ENCODE measurements at regions not wholly inside any gene's neighbourhood (a gene's known extent, or its start where the extent isn't known, plus 50 kb on each side); places are given as distances from the start of the nearest gene placed in this dataset.

DNA sequence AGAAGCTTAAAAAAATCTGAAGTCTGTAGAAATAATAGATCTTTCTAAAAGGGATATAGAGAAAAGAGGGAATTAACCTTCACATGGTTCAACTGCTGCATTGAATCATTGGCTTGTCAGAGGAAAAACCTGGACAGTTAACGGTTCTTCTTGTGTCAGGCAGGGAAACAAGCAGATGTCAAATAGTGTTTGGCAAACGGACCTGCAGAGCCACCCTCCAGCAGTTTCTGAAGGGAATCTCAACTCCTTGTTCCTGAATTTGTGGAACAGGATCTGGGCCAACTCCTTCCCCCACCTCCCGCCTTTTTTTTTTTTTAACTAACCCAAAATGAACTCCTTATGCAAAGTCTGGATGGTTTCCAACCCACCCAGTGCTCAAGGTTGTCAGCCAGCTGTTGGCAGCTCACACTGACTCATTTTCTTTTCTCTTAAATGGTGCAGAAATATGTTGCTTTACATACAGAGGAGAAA lies 187.3 kb downstream of the CAND1 start (continued):
- TF ChIP-seq, protein P1, sequence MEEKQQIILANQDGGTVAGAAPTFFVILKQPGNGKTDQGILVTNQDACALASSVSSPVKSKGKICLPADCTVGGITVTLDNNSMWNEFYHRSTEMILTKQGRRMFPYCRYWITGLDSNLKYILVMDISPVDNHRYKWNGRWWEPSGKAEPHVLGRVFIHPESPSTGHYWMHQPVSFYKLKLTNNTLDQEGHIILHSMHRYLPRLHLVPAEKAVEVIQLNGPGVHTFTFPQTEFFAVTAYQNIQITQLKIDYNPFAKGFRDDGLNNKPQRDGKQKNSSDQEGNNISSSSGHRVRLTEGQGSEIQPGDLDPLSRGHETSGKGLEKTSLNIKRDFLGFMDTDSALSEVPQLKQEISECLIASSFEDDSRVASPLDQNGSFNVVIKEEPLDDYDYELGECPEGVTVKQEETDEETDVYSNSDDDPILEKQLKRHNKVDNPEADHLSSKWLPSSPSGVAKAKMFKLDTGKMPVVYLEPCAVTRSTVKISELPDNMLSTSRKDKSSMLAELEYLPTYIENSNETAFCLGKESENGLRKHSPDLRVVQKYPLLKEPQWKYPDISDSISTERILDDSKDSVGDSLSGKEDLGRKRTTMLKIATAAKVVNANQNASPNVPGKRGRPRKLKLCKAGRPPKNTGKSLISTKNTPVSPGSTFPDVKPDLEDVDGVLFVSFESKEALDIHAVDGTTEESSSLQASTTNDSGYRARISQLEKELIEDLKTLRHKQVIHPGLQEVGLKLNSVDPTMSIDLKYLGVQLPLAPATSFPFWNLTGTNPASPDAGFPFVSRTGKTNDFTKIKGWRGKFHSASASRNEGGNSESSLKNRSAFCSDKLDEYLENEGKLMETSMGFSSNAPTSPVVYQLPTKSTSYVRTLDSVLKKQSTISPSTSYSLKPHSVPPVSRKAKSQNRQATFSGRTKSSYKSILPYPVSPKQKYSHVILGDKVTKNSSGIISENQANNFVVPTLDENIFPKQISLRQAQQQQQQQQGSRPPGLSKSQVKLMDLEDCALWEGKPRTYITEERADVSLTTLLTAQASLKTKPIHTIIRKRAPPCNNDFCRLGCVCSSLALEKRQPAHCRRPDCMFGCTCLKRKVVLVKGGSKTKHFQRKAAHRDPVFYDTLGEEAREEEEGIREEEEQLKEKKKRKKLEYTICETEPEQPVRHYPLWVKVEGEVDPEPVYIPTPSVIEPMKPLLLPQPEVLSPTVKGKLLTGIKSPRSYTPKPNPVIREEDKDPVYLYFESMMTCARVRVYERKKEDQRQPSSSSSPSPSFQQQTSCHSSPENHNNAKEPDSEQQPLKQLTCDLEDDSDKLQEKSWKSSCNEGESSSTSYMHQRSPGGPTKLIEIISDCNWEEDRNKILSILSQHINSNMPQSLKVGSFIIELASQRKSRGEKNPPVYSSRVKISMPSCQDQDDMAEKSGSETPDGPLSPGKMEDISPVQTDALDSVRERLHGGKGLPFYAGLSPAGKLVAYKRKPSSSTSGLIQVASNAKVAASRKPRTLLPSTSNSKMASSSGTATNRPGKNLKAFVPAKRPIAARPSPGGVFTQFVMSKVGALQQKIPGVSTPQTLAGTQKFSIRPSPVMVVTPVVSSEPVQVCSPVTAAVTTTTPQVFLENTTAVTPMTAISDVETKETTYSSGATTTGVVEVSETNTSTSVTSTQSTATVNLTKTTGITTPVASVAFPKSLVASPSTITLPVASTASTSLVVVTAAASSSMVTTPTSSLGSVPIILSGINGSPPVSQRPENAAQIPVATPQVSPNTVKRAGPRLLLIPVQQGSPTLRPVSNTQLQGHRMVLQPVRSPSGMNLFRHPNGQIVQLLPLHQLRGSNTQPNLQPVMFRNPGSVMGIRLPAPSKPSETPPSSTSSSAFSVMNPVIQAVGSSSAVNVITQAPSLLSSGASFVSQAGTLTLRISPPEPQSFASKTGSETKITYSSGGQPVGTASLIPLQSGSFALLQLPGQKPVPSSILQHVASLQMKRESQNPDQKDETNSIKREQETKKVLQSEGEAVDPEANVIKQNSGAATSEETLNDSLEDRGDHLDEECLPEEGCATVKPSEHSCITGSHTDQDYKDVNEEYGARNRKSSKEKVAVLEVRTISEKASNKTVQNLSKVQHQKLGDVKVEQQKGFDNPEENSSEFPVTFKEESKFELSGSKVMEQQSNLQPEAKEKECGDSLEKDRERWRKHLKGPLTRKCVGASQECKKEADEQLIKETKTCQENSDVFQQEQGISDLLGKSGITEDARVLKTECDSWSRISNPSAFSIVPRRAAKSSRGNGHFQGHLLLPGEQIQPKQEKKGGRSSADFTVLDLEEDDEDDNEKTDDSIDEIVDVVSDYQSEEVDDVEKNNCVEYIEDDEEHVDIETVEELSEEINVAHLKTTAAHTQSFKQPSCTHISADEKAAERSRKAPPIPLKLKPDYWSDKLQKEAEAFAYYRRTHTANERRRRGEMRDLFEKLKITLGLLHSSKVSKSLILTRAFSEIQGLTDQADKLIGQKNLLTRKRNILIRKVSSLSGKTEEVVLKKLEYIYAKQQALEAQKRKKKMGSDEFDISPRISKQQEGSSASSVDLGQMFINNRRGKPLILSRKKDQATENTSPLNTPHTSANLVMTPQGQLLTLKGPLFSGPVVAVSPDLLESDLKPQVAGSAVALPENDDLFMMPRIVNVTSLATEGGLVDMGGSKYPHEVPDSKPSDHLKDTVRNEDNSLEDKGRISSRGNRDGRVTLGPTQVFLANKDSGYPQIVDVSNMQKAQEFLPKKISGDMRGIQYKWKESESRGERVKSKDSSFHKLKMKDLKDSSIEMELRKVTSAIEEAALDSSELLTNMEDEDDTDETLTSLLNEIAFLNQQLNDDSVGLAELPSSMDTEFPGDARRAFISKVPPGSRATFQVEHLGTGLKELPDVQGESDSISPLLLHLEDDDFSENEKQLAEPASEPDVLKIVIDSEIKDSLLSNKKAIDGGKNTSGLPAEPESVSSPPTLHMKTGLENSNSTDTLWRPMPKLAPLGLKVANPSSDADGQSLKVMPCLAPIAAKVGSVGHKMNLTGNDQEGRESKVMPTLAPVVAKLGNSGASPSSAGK (IDR thresholded peaks at IDR 0.05): no peak
- TF ChIP-seq, protein P2, sequence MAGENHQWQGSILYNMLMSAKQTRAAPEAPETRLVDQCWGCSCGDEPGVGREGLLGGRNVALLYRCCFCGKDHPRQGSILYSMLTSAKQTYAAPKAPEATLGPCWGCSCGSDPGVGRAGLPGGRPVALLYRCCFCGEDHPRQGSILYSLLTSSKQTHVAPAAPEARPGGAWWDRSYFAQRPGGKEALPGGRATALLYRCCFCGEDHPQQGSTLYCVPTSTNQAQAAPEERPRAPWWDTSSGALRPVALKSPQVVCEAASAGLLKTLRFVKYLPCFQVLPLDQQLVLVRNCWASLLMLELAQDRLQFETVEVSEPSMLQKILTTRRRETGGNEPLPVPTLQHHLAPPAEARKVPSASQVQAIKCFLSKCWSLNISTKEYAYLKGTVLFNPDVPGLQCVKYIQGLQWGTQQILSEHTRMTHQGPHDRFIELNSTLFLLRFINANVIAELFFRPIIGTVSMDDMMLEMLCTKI (IDR thresholded peaks at IDR 0.05; ENCODE audit: partially characterized antibody): no peak
- TF ChIP-seq, protein P3, sequence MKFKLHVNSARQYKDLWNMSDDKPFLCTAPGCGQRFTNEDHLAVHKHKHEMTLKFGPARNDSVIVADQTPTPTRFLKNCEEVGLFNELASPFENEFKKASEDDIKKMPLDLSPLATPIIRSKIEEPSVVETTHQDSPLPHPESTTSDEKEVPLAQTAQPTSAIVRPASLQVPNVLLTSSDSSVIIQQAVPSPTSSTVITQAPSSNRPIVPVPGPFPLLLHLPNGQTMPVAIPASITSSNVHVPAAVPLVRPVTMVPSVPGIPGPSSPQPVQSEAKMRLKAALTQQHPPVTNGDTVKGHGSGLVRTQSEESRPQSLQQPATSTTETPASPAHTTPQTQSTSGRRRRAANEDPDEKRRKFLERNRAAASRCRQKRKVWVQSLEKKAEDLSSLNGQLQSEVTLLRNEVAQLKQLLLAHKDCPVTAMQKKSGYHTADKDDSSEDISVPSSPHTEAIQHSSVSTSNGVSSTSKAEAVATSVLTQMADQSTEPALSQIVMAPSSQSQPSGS (CRISPR knock-in tag; IDR thresholded peaks at IDR 0.05): no peak
- TF ChIP-seq ZNF780A (CRISPR knock-in tag; IDR thresholded peaks at IDR 0.05) (no peak), SIN3B (IDR thresholded peaks at IDR 0.05; ENCODE audit: low read depth) (no peak)

Data from K562 (cell line).